ENCODE measurements at regions not wholly inside any gene's neighbourhood (a gene's known extent, or its start where the extent isn't known, plus 50 kb on each side); places are given as distances from the start of the nearest gene placed in this dataset.

GRCh38 chr7:142689439-142690120 is 59.7 kb upstream of the PRSS1 start:
- no peak for TF ChIP-seq ZIK1 (CRISPR knock-in tag; IDR thresholded peaks at IDR 0.05; ENCODE audit: borderline replicate concordance, low read depth)
- no peak for TF ChIP-seq ZNF251 (CRISPR knock-in tag; IDR thresholded peaks at IDR 0.05)
- no peak for TF ChIP-seq FLYWCH1 (CRISPR knock-in tag; IDR thresholded peaks at IDR 0.05)
- TF ChIP-seq MZF1 (CRISPR knock-in tag; IDR thresholded peaks at IDR 0.05; ENCODE audit: borderline replicate concordance): no peak
- TF ChIP-seq DNMT1 (CRISPR knock-in tag; IDR thresholded peaks at IDR 0.05): no peak
- TF ChIP-seq REXO4 (CRISPR knock-in tag; IDR thresholded peaks at IDR 0.05; ENCODE audit: borderline replicate concordance): no peak
- TF ChIP-seq SP2 (CRISPR knock-in tag; IDR thresholded peaks at IDR 0.05): no peak
- TF ChIP-seq MEF2D (CRISPR knock-in tag; IDR thresholded peaks at IDR 0.05): no peak
